MG63 (cell line): ENCODE measurements at regions not wholly inside any gene's neighbourhood (a gene's known extent, or its start where the extent isn't known, plus 50 kb on each side); places are given as distances from the start of the nearest gene placed in this dataset.
A peak's percentile ranks its signal among the peaks of the same experiment; 100 is the strongest.
"Not testable (repeated sequence)": the region's sequence is repeated elsewhere in the genome, so short reads cannot be mapped to it uniquely, and the experiment has no call there.

Experiments used
- DNase-seq: peaks from one replicate; pipeline ENCODE4 v3.0.0-alpha.2; 2020
- H3K27me3 ChIP-seq: fragments of 250-450 bp; sonication (Bioruptor Pico); 2 replicates; pipeline ENCODE4 v1.5.1; 2020; ENCODE audit warnings: mild to moderate bottlenecking, moderate library complexity
- H3K36me3 ChIP-seq: fragments of 250-450 bp; sonication (Bioruptor Pico); 2 replicates; pipeline ENCODE4 v1.5.1; 2020; ENCODE audit warnings: mild to moderate bottlenecking, moderate library complexity
- H3K4me3 ChIP-seq: fragments of 250-450 bp; sonication (Bioruptor Pico); 2 replicates; pipeline ENCODE4 v1.5.1; 2020; ENCODE audit warnings: mild to moderate bottlenecking, moderate library complexity
- H3K9me3 ChIP-seq: fragments of 250-450 bp; sonication (Bioruptor Pico); 2 replicates; pipeline ENCODE4 v1.5.1; 2020; ENCODE audit warnings: mild to moderate bottlenecking, moderate library complexity

DNA sequence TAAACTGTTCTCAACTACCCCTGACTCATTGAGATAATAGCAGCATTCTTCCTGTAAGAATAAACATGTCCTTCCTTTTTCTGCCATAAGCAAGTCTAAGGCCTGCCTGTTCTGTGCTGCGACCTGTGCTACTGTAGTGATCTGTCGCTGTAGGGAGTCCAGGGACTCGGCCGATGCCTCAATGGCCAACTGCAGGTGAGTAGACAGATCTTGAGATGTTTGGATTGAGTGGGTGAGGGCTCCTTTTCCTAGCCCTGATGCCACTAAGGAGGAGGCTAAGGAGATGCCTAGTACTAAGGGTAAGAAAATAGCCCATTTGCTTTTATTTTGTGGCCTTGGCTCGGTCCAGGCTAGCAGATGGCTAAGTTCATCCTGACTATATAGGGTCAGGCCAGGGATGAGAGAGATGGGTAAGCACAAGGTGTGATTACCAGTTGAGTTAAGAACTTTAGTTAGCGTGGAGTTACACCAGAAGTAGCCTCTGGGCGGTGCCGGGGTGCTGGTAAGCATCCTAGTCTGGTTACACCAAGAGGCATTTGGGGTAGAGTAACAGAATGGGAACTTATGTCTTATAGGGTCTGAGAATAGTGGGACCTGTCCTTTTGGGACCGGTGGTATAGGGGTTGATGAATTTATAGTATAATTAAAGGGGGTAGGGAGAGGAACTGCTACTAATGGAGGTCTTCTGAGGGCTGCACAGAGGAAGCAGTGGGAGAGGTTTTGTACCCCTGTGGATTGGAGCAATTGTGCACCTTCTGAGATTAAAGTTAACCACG lies 642.4 kb upstream of the DPP6 start:
- H3K36me3 ChIP-seq, H3K9me3 ChIP-seq, H3K27me3 ChIP-seq, H3K4me3 ChIP-seq, DNase-seq: not testable (repeated sequence)

DNA sequence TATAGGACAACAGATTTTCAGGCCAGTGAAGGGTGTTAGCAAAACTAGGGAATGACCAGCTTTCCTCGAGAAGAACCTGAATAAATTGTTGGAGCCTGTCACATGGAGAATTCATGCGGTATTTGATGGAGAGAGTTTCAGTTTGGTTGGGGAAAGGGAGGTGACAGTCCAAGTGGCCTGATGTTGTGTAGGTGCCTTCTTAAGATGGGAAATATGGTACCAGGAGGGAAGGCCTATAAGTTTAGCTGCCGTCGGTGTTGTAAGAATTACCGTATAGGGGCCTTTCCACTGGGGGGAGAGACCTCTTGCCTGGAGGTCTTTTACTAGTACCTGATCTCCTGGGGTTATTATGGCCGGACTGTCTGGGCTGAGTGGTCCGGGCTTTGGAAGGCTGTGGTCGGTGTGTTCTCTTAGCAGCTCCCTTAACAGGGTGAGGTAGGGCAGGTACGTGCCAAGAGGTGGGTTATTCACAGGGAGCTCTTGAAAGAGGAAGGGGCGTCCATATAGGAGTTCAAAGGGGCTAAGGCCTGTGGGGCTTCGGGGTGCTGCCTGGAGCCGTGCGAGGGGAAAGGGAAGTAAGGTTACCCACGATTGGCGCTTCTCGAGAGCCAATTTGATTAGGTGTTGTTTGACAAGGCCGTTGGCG lies 641.1 kb upstream of the DPP6 start:
- not testable (repeated sequence) for H3K9me3 ChIP-seq, H3K4me3 ChIP-seq, DNase-seq

DNA sequence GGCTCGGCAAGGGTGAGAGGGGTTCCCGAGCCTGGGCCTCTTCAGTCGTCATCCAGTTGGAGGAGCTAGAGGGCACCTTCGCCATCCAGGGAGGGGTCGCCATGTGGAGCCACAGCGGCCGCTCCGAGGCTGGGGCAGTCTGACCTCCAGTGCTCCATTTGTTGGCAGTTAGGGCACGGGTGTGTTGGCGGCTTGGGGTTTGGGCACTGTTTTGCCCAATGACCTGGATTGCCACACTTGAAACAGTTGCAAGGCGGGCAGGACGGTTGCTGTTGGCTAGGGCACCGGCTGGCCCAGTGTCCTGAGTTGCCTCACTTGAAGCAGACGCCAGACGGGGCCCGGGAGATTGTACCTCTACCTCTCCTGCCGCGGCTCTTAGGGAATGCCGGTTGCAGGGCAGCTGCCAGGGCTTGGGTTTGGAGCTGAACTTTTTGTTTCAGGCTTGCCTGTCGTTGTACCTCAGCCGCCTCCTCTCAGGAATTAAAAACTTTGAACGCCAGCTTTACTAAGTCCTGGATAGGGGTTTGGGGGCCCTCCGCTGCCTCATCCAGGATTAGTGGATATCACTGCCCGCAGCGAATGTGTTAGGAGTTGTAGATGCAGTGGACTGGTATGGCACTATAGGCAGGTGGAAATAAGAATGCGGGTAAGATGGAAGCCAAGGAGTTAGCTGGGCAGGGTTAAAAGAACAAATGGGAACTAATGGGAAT lies 639.9 kb upstream of the DPP6 start:
- not testable (repeated sequence) for H3K4me3 ChIP-seq, H3K9me3 ChIP-seq, H3K36me3 ChIP-seq, DNase-seq, H3K27me3 ChIP-seq

More for the DNA sequence above, 641.1 kb upstream of the DPP6 start:
- H3K36me3 ChIP-seq, H3K27me3 ChIP-seq: not testable (repeated sequence)

DNA sequence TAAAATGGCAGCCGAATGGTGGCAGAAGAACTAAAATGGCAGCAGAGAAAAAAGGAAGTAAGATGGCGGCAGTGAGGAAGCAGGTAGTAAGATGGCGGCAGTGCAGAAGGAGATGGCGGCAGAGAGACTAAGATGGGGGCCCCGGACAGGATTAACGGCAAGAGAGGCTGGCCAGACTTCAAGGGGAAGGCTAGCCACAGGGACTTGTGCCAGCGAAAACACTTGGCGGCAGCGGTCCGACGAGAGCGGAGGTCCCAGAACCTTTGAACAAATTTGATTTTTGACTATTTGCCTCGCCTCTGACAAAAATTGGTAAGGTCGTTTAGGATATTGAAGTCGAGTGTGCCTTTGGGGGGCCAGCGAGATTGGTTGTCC lies 639.4 kb upstream of the DPP6 start:
- H3K4me3 ChIP-seq, H3K9me3 ChIP-seq, DNase-seq, H3K36me3 ChIP-seq, H3K27me3 ChIP-seq: not testable (repeated sequence)

DNA sequence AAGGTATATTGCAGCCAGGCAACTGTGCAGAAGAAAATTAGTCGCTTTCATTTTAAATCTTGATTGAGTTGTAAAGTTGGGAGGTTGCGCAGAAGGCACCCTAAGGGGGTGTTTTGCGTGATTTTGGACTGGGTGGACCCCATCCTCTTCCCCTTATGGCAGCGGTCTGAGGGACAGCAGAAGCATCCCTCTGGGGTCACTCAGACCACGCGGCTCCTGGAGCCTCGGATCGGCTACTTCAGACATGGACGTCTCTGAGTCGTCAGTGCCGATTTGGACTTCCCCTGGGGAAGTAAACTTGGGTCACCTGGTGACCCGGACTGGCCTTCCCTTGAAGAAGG lies 639.0 kb upstream of the DPP6 start:
- DNase-seq: no peak
- Histone ChIP-seq H3K36me3 (no peaks in the 10 kb centered on the region), H3K27me3 (no peaks in the 10 kb centered on the region), H3K9me3 (no peaks in the 10 kb centered on the region), H3K4me3 (no peak overlapping the region)

DNA sequence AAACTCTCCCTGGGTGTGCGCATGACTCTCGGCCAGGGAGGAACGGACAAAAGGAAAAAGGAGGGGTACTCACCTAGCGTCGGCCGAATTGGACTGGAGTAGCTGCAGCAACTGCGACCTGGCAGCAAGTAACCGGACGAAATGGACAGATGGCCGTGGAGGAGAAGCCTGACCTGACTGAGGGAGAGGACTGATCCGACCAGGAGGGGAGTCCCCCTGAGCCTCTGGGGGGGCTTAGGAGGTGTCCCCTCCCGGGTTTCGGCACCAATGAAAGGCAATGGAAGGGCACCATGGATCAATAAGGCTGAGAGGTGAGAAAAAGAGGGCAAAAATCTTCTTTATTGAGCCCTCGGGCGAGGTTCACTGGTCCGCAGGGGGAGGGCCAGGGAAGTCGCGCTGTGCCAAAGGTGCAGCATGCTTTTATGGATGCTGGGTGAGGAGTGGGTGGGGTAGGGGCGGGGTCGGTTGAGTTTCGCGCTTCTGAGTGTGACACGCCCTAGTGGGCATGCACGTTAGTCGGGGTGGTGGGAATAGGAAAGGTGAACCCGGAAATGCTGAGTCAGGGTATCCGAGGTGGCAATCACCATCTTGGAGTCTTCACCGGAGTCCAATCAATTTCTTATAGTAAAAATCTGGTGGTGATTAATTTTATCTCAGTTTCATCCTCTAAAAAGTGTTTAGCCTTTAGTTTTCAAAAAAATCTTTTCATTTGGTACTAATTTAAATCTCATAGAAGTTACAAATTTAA lies 638.5 kb upstream of the DPP6 start:
- no peak overlapping the region for H3K4me3 ChIP-seq
- H3K27me3 ChIP-seq: no peaks in the 10 kb centered on the region
- no peak for DNase-seq
- H3K9me3 ChIP-seq: no peaks in the 10 kb centered on the region
- no peaks in the 10 kb centered on the region for H3K36me3 ChIP-seq

DNA sequence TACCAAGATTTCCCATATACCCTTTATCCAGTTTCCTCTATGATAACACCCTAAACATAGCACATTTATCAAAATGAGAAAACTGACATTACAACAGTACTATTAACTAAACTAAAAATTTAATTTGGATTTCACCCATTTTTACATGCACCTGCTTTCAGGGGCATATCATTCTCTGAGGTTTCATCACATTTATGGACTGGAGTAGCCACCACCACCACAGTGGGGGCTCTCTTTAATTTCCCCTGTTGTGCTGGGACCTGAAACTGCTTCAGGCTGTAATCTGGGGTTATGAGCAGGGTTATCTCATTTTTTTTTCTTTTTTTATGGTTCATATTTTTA lies 637.9 kb upstream of the DPP6 start:
- Histone ChIP-seq H3K36me3 (no peaks in the 10 kb centered on the region), H3K9me3 (no peaks in the 10 kb centered on the region), H3K4me3 (no peak overlapping the region), H3K27me3 (no peaks in the 10 kb centered on the region)
- no peak for DNase-seq

DNA sequence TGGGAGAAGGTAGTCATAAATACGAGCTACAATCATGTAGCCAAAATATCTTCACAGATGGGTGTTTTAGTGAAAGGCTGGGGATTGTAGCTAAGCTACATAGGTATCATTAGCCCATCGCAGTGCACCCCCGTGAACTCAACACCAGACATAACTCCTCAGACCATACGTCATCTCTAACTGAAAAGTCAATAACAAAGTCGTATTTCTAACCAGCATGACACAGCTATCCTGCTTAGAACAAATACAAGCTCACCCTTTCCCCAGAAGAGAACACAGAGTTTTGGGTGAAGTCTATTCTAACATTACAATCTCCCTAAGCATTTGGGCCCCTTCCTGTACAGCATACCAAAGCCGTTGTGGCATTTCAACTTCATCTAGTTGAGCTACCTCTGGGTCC lies 636.6 kb upstream of the DPP6 start:
- Histone ChIP-seq H3K4me3 (no peak overlapping the region), H3K36me3 (no peaks in the 10 kb centered on the region), H3K27me3 (no peaks in the 10 kb centered on the region), H3K9me3 (no peaks in the 10 kb centered on the region)
- DNase-seq: no peak

DNA sequence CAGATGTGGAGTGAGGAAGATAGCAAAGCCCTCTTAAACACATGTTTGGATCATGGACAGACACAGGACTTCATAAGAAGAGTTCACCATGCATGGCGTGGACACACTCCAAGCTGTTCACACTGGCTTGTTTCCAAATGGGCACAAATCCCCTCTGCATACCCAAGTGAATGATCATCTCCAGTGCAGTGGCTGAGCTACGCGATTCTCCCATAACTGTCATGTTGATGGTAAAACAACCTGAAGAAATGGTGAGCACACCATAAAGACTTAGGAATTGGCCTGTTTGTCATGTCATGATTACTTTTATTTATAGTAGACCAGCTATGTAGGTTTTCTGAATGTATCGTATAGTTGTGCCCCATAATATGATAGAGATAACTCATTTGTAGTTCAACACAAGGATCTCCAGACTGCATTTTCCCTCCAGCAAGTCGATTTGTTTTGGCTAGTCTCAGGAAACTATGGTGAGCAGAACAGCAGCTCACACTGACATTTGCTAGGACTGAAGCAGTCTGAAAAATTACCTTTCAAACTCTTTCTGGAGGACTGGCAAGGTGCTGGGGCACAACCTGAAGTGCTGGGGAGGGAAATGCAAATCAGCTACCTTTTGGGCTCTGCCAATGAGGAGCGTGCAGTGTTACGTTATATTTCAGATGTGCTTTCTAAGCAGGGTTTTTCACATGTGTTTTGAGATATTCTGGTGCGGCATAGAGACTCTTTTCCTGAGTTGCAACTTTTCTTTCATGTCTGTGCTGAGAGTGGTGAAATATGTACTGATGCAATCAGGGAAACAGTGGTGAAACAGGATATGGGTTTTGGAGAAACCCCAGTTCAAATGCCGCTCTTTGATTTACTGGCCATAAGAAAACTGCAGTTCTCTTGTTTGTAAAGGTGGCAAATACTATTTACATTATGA lies 629.6 kb upstream of the DPP6 start:
- H3K4me3 ChIP-seq: no peak overlapping the region
- no peaks in the 10 kb centered on the region for H3K36me3 ChIP-seq
- no peaks in the 10 kb centered on the region for H3K9me3 ChIP-seq
- no peak for DNase-seq
- H3K27me3 ChIP-seq: no peaks in the 10 kb centered on the region

DNA sequence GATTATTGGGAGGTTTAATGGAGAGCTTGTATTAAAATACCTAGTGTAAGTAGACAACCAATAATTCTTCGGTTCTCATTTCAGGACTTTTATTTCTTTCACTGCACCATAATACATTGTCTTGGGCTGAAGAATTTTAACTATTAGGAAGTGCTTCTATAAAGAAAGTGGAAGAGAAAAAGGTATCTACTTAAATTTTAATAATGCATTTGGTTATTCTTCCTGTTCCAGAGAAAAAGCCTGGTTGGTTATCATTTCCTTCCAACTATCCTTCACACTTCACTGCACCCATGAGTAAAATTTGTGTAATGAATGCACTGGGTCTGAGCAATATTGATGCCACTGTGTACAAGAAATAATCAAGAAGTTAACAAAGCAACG lies 629.0 kb upstream of the DPP6 start:
- DNase-seq: no peak
- no peaks in the 10 kb centered on the region for H3K36me3 ChIP-seq

DNA sequence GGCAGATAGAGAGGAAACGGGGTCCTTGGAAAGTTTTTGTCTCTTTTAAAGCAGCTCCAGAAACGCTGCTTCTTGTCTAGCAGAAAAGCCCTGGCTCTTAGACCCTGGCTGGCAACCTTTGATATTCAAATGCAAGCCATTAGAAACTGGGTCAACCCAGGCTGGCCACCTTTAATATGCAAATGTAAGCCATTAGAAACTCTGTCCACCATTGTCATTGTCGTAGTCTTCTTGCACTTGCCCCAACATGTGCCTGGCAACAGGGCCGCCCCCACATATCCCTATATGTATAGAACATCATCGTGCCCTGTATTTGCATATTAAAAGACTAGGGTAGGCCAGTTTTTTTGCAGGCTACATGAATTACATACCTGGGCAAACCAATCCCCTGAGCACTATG lies 621.3 kb upstream of the DPP6 start:
- Histone ChIP-seq H3K27me3 (no peaks in the 10 kb centered on the region), H3K9me3 (no peaks in the 10 kb centered on the region), H3K4me3 (no peak overlapping the region), H3K36me3 (no peaks in the 10 kb centered on the region)
- DNase-seq: no peak

More for the DNA sequence above, 629.0 kb upstream of the DPP6 start:
- Histone ChIP-seq H3K9me3 (no peaks in the 10 kb centered on the region), H3K4me3 (no peak overlapping the region), H3K27me3 (no peaks in the 10 kb centered on the region)

DNA sequence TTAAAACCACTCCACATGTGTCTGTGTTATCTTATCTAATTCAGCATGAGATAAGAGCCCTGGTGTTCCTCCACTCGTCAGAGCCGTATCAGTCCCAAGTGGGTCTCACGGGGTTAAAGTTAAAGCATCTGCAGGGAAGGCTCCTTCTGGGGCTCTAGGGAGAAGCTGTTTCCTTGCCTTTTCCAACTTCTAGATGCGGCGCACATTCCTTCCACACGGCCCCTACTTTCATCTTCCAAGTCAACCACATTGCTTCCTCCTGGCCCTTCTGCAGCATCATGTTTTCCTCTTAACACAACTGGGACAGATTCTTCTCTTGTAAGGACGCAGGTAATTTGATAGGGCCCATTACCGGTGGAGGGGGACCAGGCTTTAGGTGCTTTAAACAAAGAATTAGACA lies 620.1 kb upstream of the DPP6 start:
- no peaks in the 10 kb centered on the region for H3K9me3 ChIP-seq
- peak; percentile 15 for DNase-seq
- H3K27me3 ChIP-seq: no peaks in the 10 kb centered on the region

DNA sequence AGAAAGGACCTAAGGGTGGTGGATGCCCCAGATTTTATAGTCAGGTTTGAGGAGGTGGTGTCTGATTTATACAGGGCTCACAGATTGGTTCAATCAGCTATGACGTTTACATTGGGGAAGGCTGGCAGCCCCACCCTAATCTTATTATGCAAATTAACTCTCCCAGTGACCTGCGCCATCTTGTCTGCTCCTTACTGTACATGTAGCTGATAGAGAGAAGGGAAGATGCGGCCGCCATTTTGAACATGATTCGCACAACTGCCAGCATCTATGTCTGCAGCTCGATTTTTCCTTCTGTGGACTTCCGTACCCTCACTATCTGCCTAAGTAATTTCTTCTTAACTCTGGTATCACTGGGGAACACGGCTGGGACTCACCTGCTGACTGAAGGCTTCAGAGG lies 619.0 kb upstream of the DPP6 start:
- H3K36me3 ChIP-seq: no peaks in the 10 kb centered on the region
- H3K4me3 ChIP-seq: no peak overlapping the region
- no peak for DNase-seq
- H3K27me3 ChIP-seq: no peaks in the 10 kb centered on the region
- no peaks in the 10 kb centered on the region for H3K9me3 ChIP-seq

More for the DNA sequence above, 620.1 kb upstream of the DPP6 start:
- Histone ChIP-seq H3K36me3 (no peaks in the 10 kb centered on the region), H3K4me3 (no peak overlapping the region)

DNA sequence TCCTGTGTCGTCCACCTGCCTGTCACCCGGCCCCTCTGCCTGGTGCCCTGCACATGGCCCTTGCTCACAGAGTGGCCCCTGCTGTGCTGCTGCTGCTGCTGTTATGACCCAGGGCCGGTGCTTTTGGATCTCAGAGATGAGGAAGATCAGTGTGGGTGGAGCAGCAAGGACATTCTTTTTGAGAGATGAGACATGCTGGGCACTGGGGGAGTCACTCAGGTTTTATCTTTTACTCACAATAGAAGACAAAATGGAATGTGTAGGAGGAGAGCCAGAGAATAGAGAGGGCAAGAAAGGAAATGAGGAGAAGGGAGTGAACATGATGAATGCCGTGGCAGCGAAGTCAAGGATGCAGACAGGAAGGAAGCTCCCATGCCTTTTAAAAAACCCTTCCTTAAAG lies 611.5 kb upstream of the DPP6 start:
- H3K9me3 ChIP-seq: no peaks in the 10 kb centered on the region
- no peak overlapping the region for H3K4me3 ChIP-seq
- H3K27me3 ChIP-seq: no peaks in the 10 kb centered on the region
- DNase-seq: no peak
- H3K36me3 ChIP-seq: no peaks in the 10 kb centered on the region

DNA sequence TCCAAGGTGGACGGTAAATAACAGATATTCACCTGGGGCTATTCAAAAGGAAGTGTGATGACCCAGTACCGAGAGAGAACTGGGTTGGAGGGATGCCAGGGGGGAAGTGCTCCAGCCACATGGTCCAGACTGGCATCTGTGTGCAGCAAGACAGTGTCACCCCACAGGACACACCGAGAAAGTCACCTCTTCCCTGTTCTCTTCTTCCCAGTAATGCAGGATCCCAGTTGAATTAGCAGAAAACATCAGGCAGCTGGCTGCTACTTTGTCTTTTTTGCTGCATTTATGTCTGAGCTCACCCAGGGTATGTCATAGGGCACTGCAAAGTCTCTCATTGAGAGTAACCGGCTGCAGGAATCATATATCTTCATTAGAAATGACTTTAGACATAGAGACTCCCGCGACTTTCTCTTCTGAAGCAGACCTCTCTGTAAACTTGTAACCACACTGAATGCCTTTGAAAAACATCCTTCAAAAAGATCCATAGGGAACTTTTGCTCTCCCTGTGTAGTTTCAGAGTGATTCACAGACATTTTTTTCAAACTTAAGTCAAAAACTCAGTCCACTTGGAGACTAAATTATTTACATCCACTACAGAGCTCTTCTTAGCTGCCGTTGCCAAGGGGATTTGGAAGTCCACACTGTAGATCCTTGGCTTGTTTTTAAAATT lies 609.0 kb upstream of the DPP6 start:
- DNase-seq: no peak
- H3K4me3 ChIP-seq: no peak overlapping the region
- no peaks in the 10 kb centered on the region for H3K9me3 ChIP-seq
- no peaks in the 10 kb centered on the region for H3K36me3 ChIP-seq
- no peaks in the 10 kb centered on the region for H3K27me3 ChIP-seq

DNA sequence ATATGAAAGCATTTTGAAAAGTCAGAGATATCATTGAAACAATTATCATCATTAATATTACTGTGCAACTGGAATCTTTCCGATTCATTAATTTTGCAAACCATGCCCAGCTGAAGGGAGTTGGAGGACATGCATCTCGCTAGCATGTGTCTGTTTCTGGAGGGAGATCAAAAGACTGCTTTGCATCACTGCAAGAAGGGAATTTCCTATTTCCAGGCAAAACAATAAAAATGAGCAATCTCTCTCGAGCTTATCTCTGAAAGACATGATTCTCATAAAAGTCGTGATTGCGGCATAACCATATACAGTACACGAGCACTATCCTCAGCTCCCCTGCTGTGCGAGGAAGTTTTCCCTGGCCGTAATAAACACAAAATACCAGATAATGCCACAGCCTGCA lies 607.6 kb upstream of the DPP6 start:
- no peaks in the 10 kb centered on the region for H3K9me3 ChIP-seq
- no peaks in the 10 kb centered on the region for H3K36me3 ChIP-seq
- H3K4me3 ChIP-seq: no peak overlapping the region
- DNase-seq: no peak
- H3K27me3 ChIP-seq: no peaks in the 10 kb centered on the region
